Limb (tissue), 2 donors: ENCODE measurements at regions not wholly inside any gene's neighbourhood (a gene's known extent, or its start where the extent isn't known, plus 50 kb on each side); places are given as distances from the start of the nearest gene placed in this dataset.

Experiments
- DNase-seq, 2 donors: peaks; one replicate each; pipeline ENCODE4 v3.0.0-alpha.2; 2016; ENCODE audit errors: extremely low spot score in 2 of 2

- no peak for DNase-seq
These were observed 143.6 kb downstream of the SLIT2 start for GRCh38 chr4:20395160-20395773.

GRCh38 chr4:20403290-20403689 is 151.6 kb downstream of the SLIT2 start:
- DNase-seq: no peak

GRCh38 chr4:20403846-20404245 is 152.1 kb downstream of the SLIT2 start:
- DNase-seq: no peak

- DNase-seq: no peak
These were observed 156.9 kb downstream of the SLIT2 start for GRCh38 chr4:20408611-20409010.

- no peak for DNase-seq
These were observed 160.4 kb downstream of the SLIT2 start for GRCh38 chr4:20412072-20412471.

- DNase-seq: no peak
These were observed 165.1 kb downstream of the SLIT2 start for GRCh38 chr4:20416800-20417199.

GRCh38 chr4:20418861-20419451 is 167.3 kb downstream of the SLIT2 start:
- peak in 1 of 2 donors; percentile 77 for DNase-seq

GRCh38 chr4:20420916-20421602 is 169.4 kb downstream of the SLIT2 start:
- no peak for DNase-seq

- DNase-seq: no peak
These were observed 169.9 kb downstream of the SLIT2 start for GRCh38 chr4:20421603-20421985.

- DNase-seq: peak; percentile 32 to 53
These were observed 170.7 kb downstream of the SLIT2 start for GRCh38 chr4:20422398-20422797.

GRCh38 chr4:20423420-20423819 is 171.7 kb downstream of the SLIT2 start:
- DNase-seq: no peak

GRCh38 chr4:20426028-20426427 is 174.3 kb downstream of the SLIT2 start:
- no peak for DNase-seq

GRCh38 chr4:20428436-20429160 is 176.9 kb downstream of the SLIT2 start:
- DNase-seq: peak in 1 of 2 donors; percentile 30

GRCh38 chr4:20430259-20430941 is 178.7 kb downstream of the SLIT2 start:
- DNase-seq: peak in 1 of 2 donors; percentile 34

- DNase-seq: no peak
These were observed 179.8 kb downstream of the SLIT2 start for GRCh38 chr4:20431543-20431951.

GRCh38 chr4:20432088-20432487 is 180.4 kb downstream of the SLIT2 start:
- no peak for DNase-seq

GRCh38 chr4:20433097-20433705 is 181.5 kb downstream of the SLIT2 start:
- no peak for DNase-seq

- no peak for DNase-seq
These were observed 188.5 kb downstream of the SLIT2 start for GRCh38 chr4:20440170-20440569.

GRCh38 chr4:20443015-20443805 is 191.5 kb downstream of the SLIT2 start:
- DNase-seq: no peak

- DNase-seq: no peak
These were observed 193.1 kb downstream of the SLIT2 start for GRCh38 chr4:20444599-20445337.
